HCT116 (cell line): ENCODE measurements at regions not wholly inside any gene's neighbourhood (a gene's known extent, or its start where the extent isn't known, plus 50 kb on each side); places are given as distances from the start of the nearest gene placed in this dataset.

Experiments used
- ATAC-seq: fragments of 200-7000 bp; cut with Tn5 transposase; 2 replicates; pipeline ENCODE4 v1.9.1; 2020; ENCODE audit warnings: mild to moderate bottlenecking, moderate library complexity
- BruUV-seq: library from RNA; stranded (reverse); fragments of 400-500 nt; replicated peaks from 2 replicates; lab custom pipeline; 2021; lab: Mats Ljungman, UMichigan
- CTCF ChIA-PET: fragments of 300-600 bp; sonication (Branson Sonifier 250); formaldehyde crosslinking; loops from one replicate; lab custom pipeline; 2021; ENCODE audit warnings: antibody characterized with exemption; lab: Charles Lee
- POLR2A ChIA-PET: fragments of 300-600, 350-600 bp; sonication (Branson Sonifier 250); formaldehyde crosslinking; loops from one replicate; lab custom pipeline; 2021; ENCODE audit warnings: antibody characterized with exemption; lab: Charles Lee
- RAD21 ChIA-PET, 2 experiments: fragments of 300-600 bp; sonication (Branson Sonifier 250); formaldehyde crosslinking; loops; one replicate each; lab custom pipeline; 2023; ENCODE audit warnings: low total read pairs in 2 of 2; ENCODE audit not compliant: uncharacterized antibody in 2 of 2, unreplicated experiment in 2 of 2, low non-redundant PET in 1 of 2; lab: Charles Lee
- DNase-seq: peaks from one replicate; pipeline ENCODE4 v3.0.0-alpha.2; 2010; ENCODE audit warnings: low read depth, low spot score
- H2AFZ ChIP-seq: fragments of 200-600 bp; shearing (Covaris generic), sonication (generic); 2 replicates; pipeline ENCODE4 v1.6.1; 2017; ENCODE audit warnings: low read depth, mixed run types, mixed read lengths, antibody characterized with exemption, low read length; ENCODE audit not compliant: poor library complexity, severe bottlenecking
- H3K27ac ChIP-seq: 2 replicates; pipeline ENCODE4 v1.5.1; 2012; ENCODE audit warnings: low read depth, low read length
- H3K27me3 ChIP-seq: fragments of 200-600 bp; sonication (generic); 2 replicates; pipeline ENCODE4 v1.6.1; 2016; ENCODE audit warnings: mixed run types, low read length, mixed read lengths; ENCODE audit not compliant: insufficient read depth
- H3K36me3 ChIP-seq, 2 experiments: fragments of 200-500 bp in 1 of 2; fragments of 200-600 bp in 1 of 2; sonication (Bioruptor generic) in 1 of 2; sonication (generic) in 1 of 2; 2 replicates each; pipeline versions ENCODE4 v1.5.1 to v1.6.1; 2014 to 2016; ENCODE audit warnings: low read length in 2 of 2, inconsistent platforms in 1 of 2, mixed read lengths in 1 of 2, mixed run types in 1 of 2; ENCODE audit not compliant: insufficient read depth in 2 of 2, control insufficient read depth in 1 of 2
- H3K4me1 ChIP-seq, 2 experiments: fragments of 200-600 bp in 1 of 2; sonication (generic) in 1 of 2; 2 replicates each; pipeline versions ENCODE4 v1.5.1 to v1.6.1; 2012 to 2017; ENCODE audit warnings: low read length in 2 of 2, inconsistent platforms in 1 of 2, mild to moderate bottlenecking in 1 of 2, mixed read lengths in 1 of 2, mixed run types in 1 of 2, moderate library complexity in 1 of 2; ENCODE audit not compliant: insufficient read depth in 2 of 2, control insufficient read depth in 1 of 2
- H3K4me2 ChIP-seq: fragments of 200-600 bp; sonication (generic); 2 replicates; pipeline ENCODE4 v1.6.1; 2017; ENCODE audit warnings: mixed run types, low read length, mixed read lengths
- H3K4me3 ChIP-seq, 2 experiments: fragments of 200-600 bp in 1 of 2; sonication (generic) in 1 of 2; replicated peaks in 1 of 2; 2 replicates each; pipeline ENCODE4 v1.5.1; 2011 to 2016; ENCODE audit warnings: low read length in 2 of 2, control low read depth in 1 of 2, low read depth in 1 of 2, mild to moderate bottlenecking in 1 of 2, mixed read lengths in 1 of 2, mixed run types in 1 of 2
- H3K79me2 ChIP-seq: fragments of 200-600 bp; sonication (generic); 2 replicates; pipeline ENCODE4 v1.6.1; 2017; ENCODE audit warnings: mild to moderate bottlenecking, mixed run types, low read length, moderate library complexity, mixed read lengths; ENCODE audit not compliant: insufficient read depth
- H3K9ac ChIP-seq: fragments of 200-600 bp; sonication (generic); 2 replicates; pipeline ENCODE4 v1.6.1; 2016; ENCODE audit warnings: low read length, mixed read lengths
- H3K9me2 ChIP-seq: fragments of 200-600 bp; sonication (generic), shearing (Covaris generic); 2 replicates; pipeline ENCODE4 v1.6.1; 2017; ENCODE audit warnings: mixed run types, mild to moderate bottlenecking, moderate library complexity; ENCODE audit not compliant: insufficient read depth
- H3K9me3 ChIP-seq, 2 experiments: fragments of 200-500 bp in 1 of 2; fragments of 200-600 bp in 1 of 2; sonication (Bioruptor generic) in 1 of 2; sonication (generic) in 1 of 2; 2 replicates each; pipeline ENCODE4 v1.6.1; 2014 to 2017; ENCODE audit warnings: low read length in 2 of 2, mixed read lengths in 2 of 2, inconsistent platforms in 1 of 2, low read depth in 1 of 2, mild to moderate bottlenecking in 1 of 2, mixed run types in 1 of 2, moderate library complexity in 1 of 2; ENCODE audit not compliant: control insufficient read depth in 1 of 2, insufficient read depth in 1 of 2
- H4K20me1 ChIP-seq: fragments of 200-600 bp; sonication (generic), shearing (Covaris generic); 2 replicates; pipeline ENCODE4 v1.6.1; 2017; ENCODE audit warnings: mixed run types, mild to moderate bottlenecking, moderate library complexity; ENCODE audit not compliant: insufficient read depth
- CEBPB ChIP-seq: IDR thresholded peaks from 2 replicates; pipeline ENCODE4 v1.6.1; 2012; ENCODE audit warnings: low read depth
- EGR1 ChIP-seq: IDR thresholded peaks from 2 replicates; pipeline ENCODE4 v1.6.1; 2012; ENCODE audit warnings: low read depth
- ELF1 ChIP-seq: IDR thresholded peaks from 2 replicates; pipeline ENCODE4 v1.6.1; 2012; ENCODE audit warnings: low read depth, borderline replicate concordance
- EZH2 ChIP-seq: fragments of 200-600 bp; sonication (generic); IDR thresholded peaks from 2 replicates; pipeline ENCODE4 v1.6.1; 2017; ENCODE audit warnings: antibody characterized with exemption, mixed run types
- FOSL1 ChIP-seq: IDR thresholded peaks from 2 replicates; pipeline ENCODE4 v1.6.1; 2012; ENCODE audit warnings: low read depth
- JUND ChIP-seq: IDR thresholded peaks from 2 replicates; pipeline ENCODE4 v1.6.1; 2012
- POLR2A ChIP-seq: IDR thresholded peaks from 2 replicates; pipeline ENCODE4 v1.7.0; 2011; ENCODE audit warnings: borderline replicate concordance; ENCODE audit not compliant: insufficient read depth, insufficient read length; ENCODE audit errors: extremely low read depth
- RAD21 ChIP-seq: IDR thresholded peaks from 2 replicates; pipeline ENCODE4 v1.6.1; 2012; ENCODE audit warnings: low read depth, mild to moderate bottlenecking
- SIN3A ChIP-seq: IDR thresholded peaks from 2 replicates; pipeline ENCODE4 v1.6.1; 2012; ENCODE audit warnings: low read depth
- SP1 ChIP-seq: IDR thresholded peaks from 2 replicates; pipeline ENCODE4 v1.6.1; 2012; ENCODE audit warnings: low read depth
- SRF ChIP-seq: IDR thresholded peaks from 2 replicates; pipeline ENCODE4 v1.6.1; 2012; ENCODE audit warnings: low read depth
- TCF7L2 ChIP-seq: IDR thresholded peaks from 2 replicates; pipeline ENCODE4 v1.7.0; 2011; ENCODE audit warnings: borderline replicate concordance, inconsistent platforms; ENCODE audit not compliant: insufficient read depth, insufficient read length; ENCODE audit errors: extremely low read depth
- YY1 ChIP-seq: IDR thresholded peaks from 2 replicates; pipeline ENCODE4 v1.6.1; 2011; ENCODE audit warnings: low read length, low read depth, moderate library complexity, mild to moderate bottlenecking; ENCODE audit not compliant: insufficient replicate concordance; ENCODE audit errors: extremely low read depth
- ZFX ChIP-seq: fragments of 450-650 bp; IDR thresholded peaks from 2 replicates; pipeline ENCODE4 v1.6.1; 2017
- ZNF274 ChIP-seq: fragments of 200-500 bp; sonication (Bioruptor generic); IDR thresholded peaks from 2 replicates; pipeline ENCODE4 v1.6.1; 2014; ENCODE audit warnings: mild to moderate bottlenecking, low read depth, low read length, inconsistent platforms
- intact Hi-C: fragments of 100-400 bp; cut with micrococcal nuclease; formaldehyde crosslinking; loops from 2 replicates; pipeline ENCODE4 v1.10.0; 2022
- TF ChIP-seq, protein P1 (sequence below), 3 experiments: fragments of 200-600 bp in 1 of 3; sonication (generic) in 1 of 3; IDR thresholded peaks in 2 of 3; conservative IDR thresholded peaks in 1 of 3; 2 replicates each; pipeline ENCODE4 v1.5.1; 2012 to 2017; ENCODE audit warnings: low read depth in 2 of 3, low read length in 2 of 3, antibody characterized with exemption in 1 of 3, borderline replicate concordance in 1 of 3, control low read depth in 1 of 3, mild to moderate bottlenecking in 1 of 3, mixed read lengths in 1 of 3, mixed run types in 1 of 3, moderate library complexity in 1 of 3; ENCODE audit not compliant: insufficient read depth in 1 of 3
- TF ChIP-seq, protein P2 (sequence below): IDR thresholded peaks from 2 replicates; pipeline ENCODE4 v1.6.1; 2012; ENCODE audit warnings: low read depth

DNA sequence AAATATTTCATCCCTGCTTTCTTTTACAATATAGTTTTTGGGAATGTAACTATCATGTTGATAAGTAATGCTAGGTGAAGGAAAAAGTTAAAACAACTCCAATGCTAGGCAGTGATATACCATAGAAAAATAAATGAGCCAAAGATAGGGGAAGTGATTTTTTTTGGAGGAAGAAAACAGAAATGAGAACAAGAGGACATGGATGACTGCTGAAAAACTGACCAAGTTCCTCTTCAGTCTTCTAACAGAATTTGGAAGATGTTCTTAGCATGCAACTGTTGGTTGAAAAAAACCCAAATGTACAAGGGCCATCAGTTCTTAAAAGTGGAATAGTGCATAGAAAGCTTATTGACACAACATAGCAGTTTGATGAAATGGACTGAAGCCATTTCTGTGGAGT lies 262.5 kb upstream of the STARD13 start:
- Histone ChIP-seq H4K20me1 (no peaks in the 10 kb centered on the region), H3K27ac (no peak overlapping the region), H2AFZ (no peak overlapping the region), H3K9me2 (no peaks in the 10 kb centered on the region), H3K9ac (no peak overlapping the region), H3K4me3 (no peak overlapping the region), H3K4me1 (peaks cover 10 to 11% of the 10 kb centered on the region in 2 experiments), H3K79me2 (no peaks in the 10 kb centered on the region), H3K4me2 (no peak overlapping the region), H3K9me3 (no peaks in the 10 kb centered on the region), H3K27me3 (no peaks in the 10 kb centered on the region), H3K36me3 (no peaks in the 10 kb centered on the region)
- BruUV-seq: no TSS peak
- TF ChIP-seq ELF1: no peak
- no peak for TF ChIP-seq SP1
- no peak for TF ChIP-seq RAD21
- TF ChIP-seq EZH2: no peak
- no peak for TF ChIP-seq CEBPB
- TF ChIP-seq, protein P1, sequence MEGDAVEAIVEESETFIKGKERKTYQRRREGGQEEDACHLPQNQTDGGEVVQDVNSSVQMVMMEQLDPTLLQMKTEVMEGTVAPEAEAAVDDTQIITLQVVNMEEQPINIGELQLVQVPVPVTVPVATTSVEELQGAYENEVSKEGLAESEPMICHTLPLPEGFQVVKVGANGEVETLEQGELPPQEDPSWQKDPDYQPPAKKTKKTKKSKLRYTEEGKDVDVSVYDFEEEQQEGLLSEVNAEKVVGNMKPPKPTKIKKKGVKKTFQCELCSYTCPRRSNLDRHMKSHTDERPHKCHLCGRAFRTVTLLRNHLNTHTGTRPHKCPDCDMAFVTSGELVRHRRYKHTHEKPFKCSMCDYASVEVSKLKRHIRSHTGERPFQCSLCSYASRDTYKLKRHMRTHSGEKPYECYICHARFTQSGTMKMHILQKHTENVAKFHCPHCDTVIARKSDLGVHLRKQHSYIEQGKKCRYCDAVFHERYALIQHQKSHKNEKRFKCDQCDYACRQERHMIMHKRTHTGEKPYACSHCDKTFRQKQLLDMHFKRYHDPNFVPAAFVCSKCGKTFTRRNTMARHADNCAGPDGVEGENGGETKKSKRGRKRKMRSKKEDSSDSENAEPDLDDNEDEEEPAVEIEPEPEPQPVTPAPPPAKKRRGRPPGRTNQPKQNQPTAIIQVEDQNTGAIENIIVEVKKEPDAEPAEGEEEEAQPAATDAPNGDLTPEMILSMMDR (IDR thresholded peaks at IDR 0.05 in 2 of 3, conservative IDR thresholded peaks at IDR 0.05 in 1 of 3; ENCODE audit: borderline replicate concordance in 1 of 3, insufficient read depth in 1 of 3, low read depth in 2 of 3, low read length in 2 of 3): no peak
- TF ChIP-seq POLR2A: no peak
- TF ChIP-seq FOSL1: no peak
- TF ChIP-seq YY1: no peak
- no peak for TF ChIP-seq SIN3A
- TF ChIP-seq, protein P2, sequence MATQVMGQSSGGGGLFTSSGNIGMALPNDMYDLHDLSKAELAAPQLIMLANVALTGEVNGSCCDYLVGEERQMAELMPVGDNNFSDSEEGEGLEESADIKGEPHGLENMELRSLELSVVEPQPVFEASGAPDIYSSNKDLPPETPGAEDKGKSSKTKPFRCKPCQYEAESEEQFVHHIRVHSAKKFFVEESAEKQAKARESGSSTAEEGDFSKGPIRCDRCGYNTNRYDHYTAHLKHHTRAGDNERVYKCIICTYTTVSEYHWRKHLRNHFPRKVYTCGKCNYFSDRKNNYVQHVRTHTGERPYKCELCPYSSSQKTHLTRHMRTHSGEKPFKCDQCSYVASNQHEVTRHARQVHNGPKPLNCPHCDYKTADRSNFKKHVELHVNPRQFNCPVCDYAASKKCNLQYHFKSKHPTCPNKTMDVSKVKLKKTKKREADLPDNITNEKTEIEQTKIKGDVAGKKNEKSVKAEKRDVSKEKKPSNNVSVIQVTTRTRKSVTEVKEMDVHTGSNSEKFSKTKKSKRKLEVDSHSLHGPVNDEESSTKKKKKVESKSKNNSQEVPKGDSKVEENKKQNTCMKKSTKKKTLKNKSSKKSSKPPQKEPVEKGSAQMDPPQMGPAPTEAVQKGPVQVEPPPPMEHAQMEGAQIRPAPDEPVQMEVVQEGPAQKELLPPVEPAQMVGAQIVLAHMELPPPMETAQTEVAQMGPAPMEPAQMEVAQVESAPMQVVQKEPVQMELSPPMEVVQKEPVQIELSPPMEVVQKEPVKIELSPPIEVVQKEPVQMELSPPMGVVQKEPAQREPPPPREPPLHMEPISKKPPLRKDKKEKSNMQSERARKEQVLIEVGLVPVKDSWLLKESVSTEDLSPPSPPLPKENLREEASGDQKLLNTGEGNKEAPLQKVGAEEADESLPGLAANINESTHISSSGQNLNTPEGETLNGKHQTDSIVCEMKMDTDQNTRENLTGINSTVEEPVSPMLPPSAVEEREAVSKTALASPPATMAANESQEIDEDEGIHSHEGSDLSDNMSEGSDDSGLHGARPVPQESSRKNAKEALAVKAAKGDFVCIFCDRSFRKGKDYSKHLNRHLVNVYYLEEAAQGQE: no peak
- TF ChIP-seq EGR1: no peak
- TF ChIP-seq ZFX: no peak
- no peak for TF ChIP-seq SRF
- TF ChIP-seq JUND: no peak
- TF ChIP-seq ZNF274: no peak
- TF ChIP-seq TCF7L2: no peak
- no peak for ATAC-seq
- DNase-seq: no peak
- ChIA-PET RAD21 (no interaction called here), POLR2A (no interaction called here), CTCF (no interaction called here)
- intact Hi-C loops: loop anchor here (10.0 kb wide), 1 partner anchor 1617 kb away; no protein-coding TSS in a partner anchor
